ENCODE measurements at regions not wholly inside any gene's neighbourhood (a gene's known extent, or its start where the extent isn't known, plus 50 kb on each side); places are given as distances from the start of the nearest gene placed in this dataset.

- no peak for TF ChIP-seq EZH2 (IDR thresholded peaks at IDR 0.05)
- TF ChIP-seq, protein P1, sequence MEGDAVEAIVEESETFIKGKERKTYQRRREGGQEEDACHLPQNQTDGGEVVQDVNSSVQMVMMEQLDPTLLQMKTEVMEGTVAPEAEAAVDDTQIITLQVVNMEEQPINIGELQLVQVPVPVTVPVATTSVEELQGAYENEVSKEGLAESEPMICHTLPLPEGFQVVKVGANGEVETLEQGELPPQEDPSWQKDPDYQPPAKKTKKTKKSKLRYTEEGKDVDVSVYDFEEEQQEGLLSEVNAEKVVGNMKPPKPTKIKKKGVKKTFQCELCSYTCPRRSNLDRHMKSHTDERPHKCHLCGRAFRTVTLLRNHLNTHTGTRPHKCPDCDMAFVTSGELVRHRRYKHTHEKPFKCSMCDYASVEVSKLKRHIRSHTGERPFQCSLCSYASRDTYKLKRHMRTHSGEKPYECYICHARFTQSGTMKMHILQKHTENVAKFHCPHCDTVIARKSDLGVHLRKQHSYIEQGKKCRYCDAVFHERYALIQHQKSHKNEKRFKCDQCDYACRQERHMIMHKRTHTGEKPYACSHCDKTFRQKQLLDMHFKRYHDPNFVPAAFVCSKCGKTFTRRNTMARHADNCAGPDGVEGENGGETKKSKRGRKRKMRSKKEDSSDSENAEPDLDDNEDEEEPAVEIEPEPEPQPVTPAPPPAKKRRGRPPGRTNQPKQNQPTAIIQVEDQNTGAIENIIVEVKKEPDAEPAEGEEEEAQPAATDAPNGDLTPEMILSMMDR (IDR thresholded peaks at IDR 0.05) = no peak
Observed at GRCh38 chr11:122426073-122426472, 229.4 kb upstream of the UBASH3B start.
